Anterior cingulate cortex (tissue), 58 donors: ENCODE measurements at regions not wholly inside any gene's neighbourhood (a gene's known extent, or its start where the extent isn't known, plus 50 kb on each side); places are given as distances from the start of the nearest gene placed in this dataset.

Experiments
- DNase-seq, 58 donors: peaks; one replicate each; lab custom pipeline; 2025; lab: John Stamatoyannopoulos, UW

DNA sequence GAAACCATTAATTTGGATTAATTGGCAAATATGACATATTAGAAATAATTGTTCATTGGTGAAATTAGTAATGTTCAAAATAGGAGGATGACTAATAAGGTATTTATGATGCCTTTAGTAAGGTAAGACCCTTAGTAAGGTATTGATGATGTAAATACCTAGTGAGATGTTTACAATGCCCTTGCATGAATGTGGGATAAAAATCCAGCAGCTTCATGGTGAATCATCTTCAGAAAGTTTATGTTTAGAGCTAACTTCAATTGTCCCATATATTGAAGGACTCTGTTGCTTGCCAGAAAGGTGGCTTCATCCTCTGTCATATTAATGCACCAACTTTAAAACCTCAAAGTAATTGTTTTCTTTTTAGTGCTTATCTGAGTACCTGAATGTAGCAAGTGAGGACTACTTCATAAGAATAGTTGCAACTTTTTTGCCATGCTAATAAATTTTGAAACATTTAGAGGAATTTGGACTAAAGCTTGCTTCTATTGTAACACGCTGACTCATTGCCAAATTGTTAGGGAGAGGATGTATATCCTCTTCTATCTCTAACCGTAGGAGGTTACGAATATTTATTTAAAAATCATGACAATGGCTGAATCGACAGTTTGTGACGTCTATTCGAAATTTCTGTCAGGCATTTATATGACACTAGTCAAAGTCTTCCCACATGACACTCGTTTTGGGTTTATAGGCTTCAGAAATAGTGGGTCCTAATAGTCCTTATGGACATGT lies 174.1 kb upstream of the HS3ST1 start:
- DNase-seq, result no peak

DNA sequence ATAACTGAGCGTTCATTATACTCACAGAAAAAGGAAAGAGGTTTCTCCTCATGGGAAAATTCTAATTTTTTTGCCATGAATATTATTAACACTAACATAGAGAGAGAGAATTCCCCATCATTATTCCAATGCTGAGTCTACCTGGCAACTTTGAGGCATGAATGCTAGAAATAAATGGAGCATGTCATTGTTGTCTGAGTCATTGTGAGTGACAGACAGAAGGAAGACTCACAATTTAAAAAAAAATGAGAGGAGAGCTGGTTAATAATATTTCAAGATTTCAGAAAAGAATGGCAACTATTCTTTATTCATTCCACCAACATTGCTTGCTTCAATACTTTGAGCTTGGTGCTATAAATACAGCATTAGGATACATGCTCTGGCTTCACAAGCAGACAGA lies 170.4 kb upstream of the HS3ST1 start:
- DNase-seq, result no peak

DNA sequence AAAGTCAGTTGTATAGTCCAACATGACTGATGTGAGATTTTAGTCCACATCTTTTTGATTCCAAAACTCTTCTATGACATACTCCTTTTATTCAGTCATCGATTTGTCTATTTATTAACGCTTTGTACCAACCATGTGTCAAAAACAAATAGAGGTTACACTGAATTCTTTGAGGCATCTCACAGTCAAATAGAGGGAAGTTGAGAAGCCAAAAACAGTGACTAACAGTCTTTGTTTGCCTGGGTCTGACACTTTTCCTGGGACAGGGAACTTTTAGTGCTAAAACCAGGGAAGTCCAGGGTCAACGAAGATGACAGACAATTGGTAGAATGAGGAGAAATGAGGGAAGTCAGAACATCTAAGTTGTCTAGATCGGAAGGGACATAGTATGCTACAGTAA lies 169.9 kb upstream of the HS3ST1 start:
- DNase-seq, result no peak

- no peak for DNase-seq
Observed at GRCh38 chr4:11597506-11597905, 168.8 kb upstream of the HS3ST1 start.

DNA sequence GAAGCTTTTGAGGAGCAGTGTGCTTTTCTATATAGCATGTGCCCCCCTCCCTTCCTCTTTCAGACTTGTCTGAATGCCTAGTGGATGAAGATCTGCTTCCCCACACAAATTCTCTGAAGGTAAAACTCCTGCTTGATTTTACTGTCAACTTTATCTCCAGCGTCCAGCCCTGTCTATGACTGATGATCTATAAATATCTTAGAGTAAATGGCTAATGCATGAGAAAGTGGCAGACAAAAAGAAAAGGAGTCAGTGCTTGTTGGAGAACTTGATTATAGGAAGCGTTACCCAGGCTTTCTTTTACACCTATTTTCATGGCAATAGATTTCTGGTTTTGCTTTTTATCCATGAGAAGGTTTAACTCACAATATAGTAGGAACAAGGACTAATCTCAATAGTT lies 168.3 kb upstream of the HS3ST1 start:
- DNase-seq, result no peak

- DNase-seq, result peak in 1 of 58 donors; percentile 10
Observed at GRCh38 chr4:11593576-11594116, 165.0 kb upstream of the HS3ST1 start.

DNA sequence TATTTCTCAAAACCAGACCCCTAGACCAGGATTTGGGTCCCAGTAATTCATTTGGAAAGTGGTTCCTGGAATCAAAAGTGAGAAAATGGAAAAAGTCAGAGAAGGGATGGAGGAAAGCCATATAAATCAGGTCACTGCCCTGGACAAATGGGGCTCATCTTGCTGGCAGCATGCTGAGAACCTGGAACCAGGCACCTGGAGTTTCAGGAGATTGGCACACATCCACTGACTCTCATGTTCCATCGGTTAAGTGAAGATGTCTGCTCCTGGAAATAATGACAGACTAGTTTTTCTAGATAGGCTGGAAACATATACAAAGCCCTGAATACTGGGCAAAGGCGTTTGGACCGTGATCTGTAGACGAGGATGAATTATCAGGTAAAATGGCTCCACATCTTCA lies 163.6 kb upstream of the HS3ST1 start:
- no peak for DNase-seq

DNA sequence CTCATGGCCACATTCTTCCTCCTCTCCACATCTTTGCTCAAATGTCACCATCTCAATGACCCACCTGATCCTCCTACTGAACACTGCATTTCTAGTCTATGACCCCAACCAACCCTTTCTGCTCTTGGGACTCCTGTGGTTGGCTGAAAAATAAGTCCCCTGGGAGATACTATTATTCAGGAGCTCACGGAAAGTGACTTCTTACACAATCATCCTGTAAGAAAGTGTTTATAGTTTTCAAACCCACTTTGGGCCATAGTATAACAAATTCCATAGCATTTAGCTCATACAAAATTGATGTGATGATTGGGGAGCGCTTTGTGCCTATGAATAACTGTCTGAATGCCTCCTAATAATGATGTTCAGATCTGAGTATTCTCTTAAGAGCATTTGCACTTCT lies 161.4 kb upstream of the HS3ST1 start:
- DNase-seq, result no peak

DNA sequence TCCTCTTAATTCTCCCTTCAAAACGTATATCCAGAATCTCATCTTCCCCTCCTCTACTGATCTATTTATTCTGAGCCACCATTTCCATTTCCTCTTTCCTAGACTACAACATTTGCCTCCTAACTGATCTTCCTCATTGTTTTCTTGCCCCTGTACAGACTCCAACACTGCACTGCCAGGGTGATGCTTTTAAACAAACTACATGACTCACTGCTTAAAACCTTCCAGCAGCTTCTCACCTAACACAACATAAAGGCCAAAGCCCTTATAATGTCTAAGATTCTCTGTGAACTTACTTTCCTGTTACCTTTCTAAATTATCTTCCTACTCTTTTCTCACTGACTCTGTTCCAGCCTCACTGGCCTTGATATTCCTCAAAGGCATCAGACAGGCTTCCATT lies 161.0 kb upstream of the HS3ST1 start:
- DNase-seq, result no peak

GRCh38 chr4:11587797-11588196 lies 159.1 kb upstream of the HS3ST1 start:
- DNase-seq, result no peak

- DNase-seq, result peak in 11 of 58 donors; percentile 0 to 46 (median 13)
Observed at GRCh38 chr4:11585506-11585905, 156.8 kb upstream of the HS3ST1 start.

DNA sequence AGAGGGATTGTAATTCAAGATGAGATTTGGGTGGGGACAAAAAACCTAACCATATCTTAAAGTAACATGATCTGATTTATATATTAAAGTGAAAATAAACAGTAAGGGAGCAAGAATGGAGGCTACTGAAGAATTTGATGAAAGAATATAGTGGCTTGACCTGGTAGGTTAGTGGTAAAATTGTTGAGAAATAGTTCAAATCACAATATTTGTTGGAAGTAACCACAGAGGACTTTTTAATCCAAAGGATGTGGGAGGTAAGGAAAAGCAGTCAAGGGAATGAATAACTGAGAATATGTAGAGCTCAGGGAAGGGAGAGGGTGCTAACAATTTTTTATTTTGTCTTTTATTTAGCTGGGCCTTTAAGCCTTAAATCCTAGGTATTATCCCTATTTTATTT lies 139.8 kb upstream of the HS3ST1 start:
- DNase-seq, result no peak

DNA sequence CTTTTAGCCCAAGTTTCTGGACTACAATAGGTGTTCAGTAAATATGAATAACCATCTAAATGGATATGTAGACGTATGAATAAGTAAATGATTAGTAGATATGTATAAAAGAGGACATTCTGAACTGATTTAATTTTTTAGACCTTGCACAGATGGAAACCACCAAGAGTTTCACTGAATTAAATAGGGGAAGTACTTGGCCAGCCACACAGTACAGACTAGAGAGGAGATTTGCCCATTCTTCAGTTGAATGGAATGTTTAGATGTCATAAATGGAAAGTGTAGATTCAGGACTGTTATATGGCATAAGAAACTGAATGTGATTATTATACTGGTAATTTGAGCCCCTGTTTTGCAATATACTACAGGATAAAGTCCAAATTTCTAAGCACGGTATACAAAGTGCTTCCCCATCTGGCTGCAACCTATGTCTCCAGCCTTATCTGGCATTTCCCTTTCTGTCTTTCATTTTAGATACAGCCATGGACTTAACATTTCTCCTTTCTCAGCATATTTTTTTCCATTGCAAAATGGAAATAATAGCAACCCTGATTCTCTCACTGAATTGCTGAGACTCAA lies 137.8 kb upstream of the HS3ST1 start:
- DNase-seq, result no peak

- DNase-seq, result no peak
Observed at GRCh38 chr4:11565899-11566298, 137.2 kb upstream of the HS3ST1 start.

DNA sequence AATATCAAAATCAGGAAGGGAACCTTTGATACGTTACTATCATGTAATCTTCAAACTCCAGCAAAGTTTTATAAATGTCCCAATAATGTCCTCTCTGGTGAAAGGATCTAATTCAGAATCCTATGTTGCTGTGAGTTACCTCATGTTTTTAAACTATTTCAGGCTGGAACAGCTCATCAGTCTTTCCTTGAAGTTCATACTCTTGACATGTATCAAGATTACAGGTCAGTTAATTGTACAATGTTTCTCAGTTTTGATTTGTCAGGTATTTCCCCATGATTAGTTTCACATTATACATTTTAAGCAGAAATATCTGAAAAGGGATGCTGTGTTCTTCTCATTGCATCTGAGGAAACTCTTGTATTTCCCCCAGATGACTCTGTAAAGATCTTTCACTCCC lies 136.5 kb upstream of the HS3ST1 start:
- DNase-seq, result no peak

GRCh38 chr4:11564021-11564420 lies 135.3 kb upstream of the HS3ST1 start:
- no peak for DNase-seq

- DNase-seq, result no peak
Observed at GRCh38 chr4:11549525-11549924, 120.8 kb upstream of the HS3ST1 start.

- DNase-seq, result no peak
Observed at GRCh38 chr4:11548597-11549082, 119.9 kb upstream of the HS3ST1 start.

- DNase-seq, result no peak
Observed at GRCh38 chr4:11546391-11547175, 117.9 kb upstream of the HS3ST1 start.

GRCh38 chr4:11545651-11546050 lies 117.0 kb upstream of the HS3ST1 start:
- no peak for DNase-seq

GRCh38 chr4:11544211-11544610 lies 115.5 kb upstream of the HS3ST1 start:
- DNase-seq, result no peak
